Heart right ventricle (tissue), 16 donors: ENCODE measurements at regions not wholly inside any gene's neighbourhood (a gene's known extent, or its start where the extent isn't known, plus 50 kb on each side); places are given as distances from the start of the nearest gene placed in this dataset.

Source experiments
- ATAC-seq, 8 donors: fragments of 200-7000 bp; cut with Tn5 transposase; one replicate each; pipeline ENCODE4 v1.9.1; 2020; ENCODE audit warnings: mild to moderate bottlenecking in 8 of 8, moderate library complexity in 8 of 8, moderate number of reproducible peaks in 1 of 8
- DNase-seq, 2 donors: peaks; one replicate each; pipeline ENCODE4 v3.0.0-alpha.2; 2020
- H3K27ac ChIP-seq, 10 donors: fragments of 200-600 bp; sonication (generic) in 2 of 10; one replicate each; pipeline versions ENCODE4 v1.5.0 to v1.8.0; 2020 to 2022; ENCODE audit warnings: mild to moderate bottlenecking in 3 of 10
- H3K27me3 ChIP-seq, 7 donors: fragments of 200-600 bp; one replicate each; pipeline ENCODE4 v1.8.0; 2021 to 2022; ENCODE audit warnings: mild to moderate bottlenecking in 2 of 7
- H3K36me3 ChIP-seq, 9 donors: fragments of 200-600 bp; sonication (generic) in 1 of 9; one replicate each; pipeline versions ENCODE4 v1.5.0 to v1.8.0; 2020 to 2022; ENCODE audit warnings: mild to moderate bottlenecking in 2 of 9
- H3K4me1 ChIP-seq, 9 donors: fragments of 200-600 bp; sonication (generic) in 1 of 9; one replicate each; pipeline versions ENCODE4 v1.5.0 to v1.8.0; 2020 to 2022; ENCODE audit warnings: mild to moderate bottlenecking in 4 of 9
- H3K4me3 ChIP-seq, 10 donors: fragments of 200-600 bp; sonication (generic) in 2 of 10; one replicate each; pipeline versions ENCODE4 v1.5.0 to v1.8.0; 2020 to 2022; ENCODE audit warnings: mild to moderate bottlenecking in 7 of 10, moderate library complexity in 2 of 10
- H3K9me3 ChIP-seq, 11 donors: fragments of 200-600 bp in 10 of 11; sonication (generic) in 2 of 11; one replicate each; pipeline versions ENCODE4 v1.5.0 to v1.8.0; 2013 to 2022; ENCODE audit warnings: mild to moderate bottlenecking in 2 of 11, control low read depth in 1 of 11, moderate library complexity in 1 of 11
- WGBS, 2 donors: extraction: QIAGEN DNeasy Blood & Tissue Kit; methylation state at CpG; one replicate each; pipeline ENCODE4 v1.1.7; 2013; ENCODE audit warnings: inconsistent platforms in 1 of 2; 5-methylcytosine and 5-hydroxymethylcytosine counted together
- intact Hi-C, 10 donors: fragments of 100-400 bp; cut with DNase I; formaldehyde crosslinking; loops; one replicate each; pipeline versions ENCODE4 v1.11.1 to v1.14.2; 2022
- TF ChIP-seq, protein P1 (sequence below), 9 donors: fragments of 200-600 bp; sonication (generic) in 2 of 9; IDR thresholded peaks; one replicate each; pipeline versions ENCODE4 v1.5.0 to v1.8.0; 2021 to 2022; ENCODE audit warnings: antibody characterized with exemption in 9 of 9, mild to moderate bottlenecking in 5 of 9, moderate library complexity in 1 of 9
- donor health status: Arrhythmogenic right ventricular cardiomyopathy.
- donor health status: ischemic (EF 13 %, LVEDD 7.1; RV severe dilation, severe dysfunction).
- donor health status: healthy with polysubstance abuse.
- donor health status: DM: no; HTN: yes; CAD: no.
- donor health status: DM: no; HTN: no; CAD: no.
- donor health status: ischemic (EF 25% LVEDD 6.9; RV normal size, moderate dysfunction).
- donor health status: ischemic (EF 25% LVEDD 5.7; RV mildly dilated, moderate dysfunction).
- donor health status: healthy.
- donor health status: DM: yes; HTN: yes; CAD: no.
- donor health status: Ischemic cardiomyopathy.
- donor health status: ischemic (EF 35%, LVEDD 5.7; RV mildly dilated, moderate dysfunction).
- donor health status: nonischemic (EF 11% LVEDD 7.7; RV severe dilation, severe dysfunction).
- donor health status: DM: yes; HTN: yes; CAD: no.
- donor health status: PGD.
- donor health status: ischemic (EF 29% LVEDD 5.4; RV normal size, mild dysfunction).
- donor health status: nonischemic (EF 23%, LVEDD 6.1; RV moderate dilation, normal function).

DNA sequence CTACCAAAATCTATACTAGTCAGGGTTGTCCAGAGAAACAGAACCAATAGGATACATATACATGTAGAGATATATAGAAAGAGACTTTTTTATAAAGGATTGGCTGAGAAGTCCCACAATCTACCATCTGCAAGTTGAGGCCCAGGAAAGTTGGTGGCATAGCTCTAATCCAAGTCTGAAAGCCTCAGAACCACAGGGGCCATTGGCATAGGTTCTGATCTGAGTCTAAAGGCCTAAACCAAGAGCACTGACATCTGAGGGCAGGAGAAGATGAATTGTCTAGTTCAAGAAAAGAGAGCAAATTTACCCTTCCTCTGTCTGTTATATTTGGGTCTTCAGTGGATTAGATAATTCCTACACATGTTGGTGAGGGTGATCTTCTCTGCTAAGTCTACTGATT is 433.1 kb downstream of the ADAMTS20 start:
- no peak for DNase-seq
- H3K27ac ChIP-seq = no peak overlapping the region
- no peaks in the 10 kb centered on the region for H3K36me3 ChIP-seq
- no peak for ATAC-seq
- H3K4me3 ChIP-seq = no peak overlapping the region
- TF ChIP-seq, protein P1, sequence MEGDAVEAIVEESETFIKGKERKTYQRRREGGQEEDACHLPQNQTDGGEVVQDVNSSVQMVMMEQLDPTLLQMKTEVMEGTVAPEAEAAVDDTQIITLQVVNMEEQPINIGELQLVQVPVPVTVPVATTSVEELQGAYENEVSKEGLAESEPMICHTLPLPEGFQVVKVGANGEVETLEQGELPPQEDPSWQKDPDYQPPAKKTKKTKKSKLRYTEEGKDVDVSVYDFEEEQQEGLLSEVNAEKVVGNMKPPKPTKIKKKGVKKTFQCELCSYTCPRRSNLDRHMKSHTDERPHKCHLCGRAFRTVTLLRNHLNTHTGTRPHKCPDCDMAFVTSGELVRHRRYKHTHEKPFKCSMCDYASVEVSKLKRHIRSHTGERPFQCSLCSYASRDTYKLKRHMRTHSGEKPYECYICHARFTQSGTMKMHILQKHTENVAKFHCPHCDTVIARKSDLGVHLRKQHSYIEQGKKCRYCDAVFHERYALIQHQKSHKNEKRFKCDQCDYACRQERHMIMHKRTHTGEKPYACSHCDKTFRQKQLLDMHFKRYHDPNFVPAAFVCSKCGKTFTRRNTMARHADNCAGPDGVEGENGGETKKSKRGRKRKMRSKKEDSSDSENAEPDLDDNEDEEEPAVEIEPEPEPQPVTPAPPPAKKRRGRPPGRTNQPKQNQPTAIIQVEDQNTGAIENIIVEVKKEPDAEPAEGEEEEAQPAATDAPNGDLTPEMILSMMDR (IDR thresholded peaks at IDR 0.05) = no peak
- H3K27me3 ChIP-seq = no peaks in the 10 kb centered on the region
- intact Hi-C loops = no loop called here
- H3K9me3 ChIP-seq = peaks cover 0 to 7% (median 0%) of the 10 kb centered on the region in 11 donors
- H3K4me1 ChIP-seq = no peaks in the 10 kb centered on the region

DNA sequence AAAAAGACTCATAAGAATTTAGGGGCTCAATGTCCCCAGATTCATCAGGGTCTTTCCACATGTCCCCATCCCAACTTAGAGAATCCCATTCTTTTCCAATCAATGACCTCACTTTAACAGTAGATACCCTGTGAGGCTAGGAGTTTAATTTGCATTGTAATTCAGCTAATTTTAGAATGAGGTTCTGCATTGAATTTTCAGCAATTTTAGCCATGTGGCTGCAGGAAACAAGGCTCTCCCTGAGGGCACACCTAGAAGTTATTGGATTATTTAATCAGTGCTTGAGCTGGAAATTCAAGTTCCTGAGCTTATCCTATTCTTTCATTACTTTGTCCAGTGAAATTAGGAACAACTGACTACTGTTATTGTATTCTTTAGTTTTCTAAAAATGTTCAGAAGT is 433.8 kb downstream of the ADAMTS20 start:
- no peak overlapping the region for H3K4me3 ChIP-seq
- ATAC-seq = no peak

DNA sequence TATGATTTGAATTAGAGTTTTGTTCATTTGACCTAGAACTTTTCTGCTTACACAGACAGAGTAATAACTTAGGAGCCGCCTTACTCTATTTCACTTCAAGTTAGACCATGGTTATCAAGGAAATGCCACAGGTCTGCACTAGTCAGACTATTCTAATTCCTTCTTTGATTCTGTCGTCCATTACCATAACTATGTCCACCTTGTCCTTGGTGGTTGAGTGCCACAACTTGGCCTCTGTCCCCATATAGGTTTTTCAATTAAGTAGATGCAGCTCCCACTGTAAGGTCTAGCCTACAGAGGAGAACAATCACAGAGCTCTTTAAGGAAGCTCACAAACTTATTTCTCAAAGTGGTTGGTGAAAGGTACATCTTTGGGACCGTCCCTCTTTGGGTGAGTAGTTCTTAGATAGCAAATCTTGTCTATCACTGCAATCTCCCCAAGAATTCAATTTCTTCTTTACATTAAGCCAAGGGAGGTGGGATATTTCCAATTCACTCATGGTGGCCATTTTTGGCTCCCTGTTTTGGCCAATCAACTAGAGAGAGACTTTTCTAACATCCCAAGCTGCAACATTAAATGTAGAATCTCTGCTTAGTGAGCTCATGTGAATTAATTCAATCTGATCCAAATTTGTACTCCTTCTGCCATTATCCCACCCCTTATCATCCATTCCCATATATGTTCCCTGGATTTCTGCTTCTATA is 434.6 kb downstream of the ADAMTS20 start:
- no peaks in the 10 kb centered on the region for H3K36me3 ChIP-seq
- DNase-seq (no peak), ATAC-seq (no peak)
- intact Hi-C loops = no loop called here
- no peaks in the 10 kb centered on the region for H3K4me1 ChIP-seq
- peaks cover 0 to 7% (median 0%) of the 10 kb centered on the region in 11 donors for H3K9me3 ChIP-seq
- TF ChIP-seq, protein P1 (IDR thresholded peaks at IDR 0.05) = no peak
- H3K27me3 ChIP-seq = no peaks in the 10 kb centered on the region
- no peak overlapping the region for H3K4me3 ChIP-seq
- H3K27ac ChIP-seq = no peak overlapping the region
- WGBS, 2 donors = 63 to 67% methylated on average over 3 of the region's 3 CpGs

More for the DNA sequence above, 433.8 kb downstream of the ADAMTS20 start:
- no peaks in the 10 kb centered on the region for H3K4me1 ChIP-seq
- TF ChIP-seq, protein P1 (IDR thresholded peaks at IDR 0.05) = no peak
- intact Hi-C loops = no loop called here
- H3K36me3 ChIP-seq = no peaks in the 10 kb centered on the region
- H3K27ac ChIP-seq = no peak overlapping the region
- no peaks in the 10 kb centered on the region for H3K27me3 ChIP-seq
- peaks cover 0 to 7% (median 0%) of the 10 kb centered on the region in 11 donors for H3K9me3 ChIP-seq
- DNase-seq = no peak

DNA sequence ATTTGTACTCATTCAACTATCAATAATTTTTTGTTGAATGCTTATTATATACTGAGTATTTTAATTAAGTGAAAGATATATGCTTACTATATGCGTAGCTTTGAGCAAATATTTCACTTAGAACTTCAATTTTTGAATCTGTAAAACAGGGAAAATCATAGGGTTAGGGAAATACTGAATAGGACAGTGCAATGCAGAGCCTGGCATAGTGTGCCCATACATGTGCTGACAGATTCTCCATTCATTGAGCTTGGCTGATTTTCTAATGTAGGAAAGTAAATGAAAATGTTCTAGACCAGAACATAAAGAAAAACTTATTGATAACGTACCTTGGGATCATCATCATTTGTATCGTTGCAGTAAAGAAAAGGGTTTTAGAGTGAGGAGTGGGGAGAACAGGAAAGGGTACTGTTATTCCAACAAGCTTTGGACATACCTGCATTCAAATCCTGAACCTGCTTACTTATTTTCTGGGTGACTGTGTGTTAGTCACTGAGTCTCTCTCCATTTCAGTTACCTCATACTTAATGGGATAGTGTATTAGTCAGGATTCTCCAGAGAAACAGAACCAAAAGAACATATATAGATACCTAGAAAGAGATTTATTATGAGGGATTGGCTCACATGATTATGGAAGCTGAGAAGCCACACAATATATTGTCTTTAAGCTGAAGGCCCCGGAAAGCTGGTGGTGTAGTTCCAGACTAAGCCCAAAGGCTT is 436.4 kb downstream of the ADAMTS20 start:
- Histone ChIP-seq H3K9me3 (peaks cover 0 to 7% (median 0%) of the 10 kb centered on the region in 11 donors), H3K4me1 (peaks cover 0 to 8% (median 0%) of the 10 kb centered on the region in 9 donors), H3K36me3 (no peaks in the 10 kb centered on the region), H3K4me3 (no peak overlapping the region), H3K27ac (no peak overlapping the region), H3K27me3 (no peaks in the 10 kb centered on the region)
- WGBS, 2 donors = 85 to 95% methylated on average over 4 of the region's 4 CpGs
- TF ChIP-seq, protein P1 (IDR thresholded peaks at IDR 0.05) = no peak
- intact Hi-C loops = no loop called here
- DNase-seq = no peak
- no peak for ATAC-seq
